GM12875 (cell line): ENCODE measurements at regions not wholly inside any gene's neighbourhood (a gene's known extent, or its start where the extent isn't known, plus 50 kb on each side); places are given as distances from the start of the nearest gene placed in this dataset.

Experiments
- H3K4me3 ChIP-seq: one replicate; pipeline ENCODE4 v1.5.1; 2011; ENCODE audit warnings: low read depth, low read length, control low read depth
- TF ChIP-seq, protein P1 (sequence below): IDR thresholded peaks from 2 replicates; pipeline ENCODE4 v1.5.1; 2011; ENCODE audit warnings: low read depth, mild to moderate bottlenecking, control low read depth, inconsistent platforms, low read length, moderate library complexity, borderline replicate concordance; ENCODE audit not compliant: insufficient read depth

DNA sequence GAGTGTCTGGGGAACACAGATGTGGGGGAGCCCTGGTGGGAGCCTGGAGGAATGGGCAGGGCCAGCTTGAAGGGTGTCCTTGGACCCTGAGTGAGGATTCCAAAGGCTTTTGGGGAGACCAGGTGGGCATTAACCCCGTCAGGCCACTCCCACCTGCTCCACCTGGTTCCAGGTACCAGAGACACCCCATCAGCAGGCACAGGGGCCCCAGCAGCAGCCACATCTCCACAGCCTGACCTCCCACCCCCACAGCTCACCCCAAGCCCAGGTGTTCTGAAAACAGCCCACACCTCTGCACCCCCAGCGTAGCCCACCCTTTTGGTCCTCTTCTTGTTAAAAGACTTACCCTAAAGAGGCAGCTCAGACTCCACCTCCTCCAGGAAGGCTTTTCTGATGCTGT, 102.1 kb upstream of the PRR20G start:
- no peak overlapping the region for H3K4me3 ChIP-seq
- TF ChIP-seq, protein P1, sequence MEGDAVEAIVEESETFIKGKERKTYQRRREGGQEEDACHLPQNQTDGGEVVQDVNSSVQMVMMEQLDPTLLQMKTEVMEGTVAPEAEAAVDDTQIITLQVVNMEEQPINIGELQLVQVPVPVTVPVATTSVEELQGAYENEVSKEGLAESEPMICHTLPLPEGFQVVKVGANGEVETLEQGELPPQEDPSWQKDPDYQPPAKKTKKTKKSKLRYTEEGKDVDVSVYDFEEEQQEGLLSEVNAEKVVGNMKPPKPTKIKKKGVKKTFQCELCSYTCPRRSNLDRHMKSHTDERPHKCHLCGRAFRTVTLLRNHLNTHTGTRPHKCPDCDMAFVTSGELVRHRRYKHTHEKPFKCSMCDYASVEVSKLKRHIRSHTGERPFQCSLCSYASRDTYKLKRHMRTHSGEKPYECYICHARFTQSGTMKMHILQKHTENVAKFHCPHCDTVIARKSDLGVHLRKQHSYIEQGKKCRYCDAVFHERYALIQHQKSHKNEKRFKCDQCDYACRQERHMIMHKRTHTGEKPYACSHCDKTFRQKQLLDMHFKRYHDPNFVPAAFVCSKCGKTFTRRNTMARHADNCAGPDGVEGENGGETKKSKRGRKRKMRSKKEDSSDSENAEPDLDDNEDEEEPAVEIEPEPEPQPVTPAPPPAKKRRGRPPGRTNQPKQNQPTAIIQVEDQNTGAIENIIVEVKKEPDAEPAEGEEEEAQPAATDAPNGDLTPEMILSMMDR, result no peak

DNA sequence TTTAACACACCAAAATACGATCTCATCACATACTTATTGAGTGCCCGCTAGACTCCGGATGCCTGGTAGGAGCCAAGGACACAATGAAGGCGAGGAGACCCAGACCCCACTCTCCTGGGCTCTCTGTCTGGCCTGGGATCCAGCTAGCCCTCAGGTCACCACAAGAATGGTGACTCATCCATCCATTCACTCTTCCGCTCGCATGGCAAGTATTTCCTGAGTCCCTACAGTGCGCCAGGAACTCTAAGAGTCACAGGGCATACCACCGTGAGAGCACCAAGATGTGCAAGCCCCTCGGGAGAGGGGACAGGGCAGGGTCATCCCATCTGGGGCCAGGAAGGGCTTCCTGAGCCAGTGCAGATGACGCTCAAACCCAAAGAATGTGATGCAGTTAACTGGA, 101.6 kb upstream of the PRR20G start:
- TF ChIP-seq, protein P1, result no peak
- H3K4me3 ChIP-seq, result no peak overlapping the region

DNA sequence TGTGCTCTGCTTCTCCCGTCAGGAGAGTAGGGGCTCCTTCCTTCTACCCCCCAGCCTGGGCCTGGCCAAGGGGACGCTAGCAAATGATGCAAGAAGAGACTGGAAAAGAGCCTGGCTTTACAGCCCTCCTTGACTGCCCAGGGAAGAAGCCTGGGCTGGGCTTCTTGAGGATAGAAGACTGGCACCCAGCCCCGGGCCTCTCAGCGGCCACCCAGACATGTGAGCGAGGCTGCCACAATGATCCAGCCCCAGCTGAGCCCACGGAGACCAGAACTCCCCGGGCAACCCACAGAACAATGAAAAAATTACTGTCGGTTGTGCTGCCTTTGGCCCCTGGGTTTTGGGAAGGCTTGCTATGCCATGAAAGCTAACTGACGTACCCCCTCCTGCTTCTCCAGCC, 100.6 kb upstream of the PRR20G start:
- H3K4me3 ChIP-seq, result no peak overlapping the region
- TF ChIP-seq, protein P1, result no peak

DNA sequence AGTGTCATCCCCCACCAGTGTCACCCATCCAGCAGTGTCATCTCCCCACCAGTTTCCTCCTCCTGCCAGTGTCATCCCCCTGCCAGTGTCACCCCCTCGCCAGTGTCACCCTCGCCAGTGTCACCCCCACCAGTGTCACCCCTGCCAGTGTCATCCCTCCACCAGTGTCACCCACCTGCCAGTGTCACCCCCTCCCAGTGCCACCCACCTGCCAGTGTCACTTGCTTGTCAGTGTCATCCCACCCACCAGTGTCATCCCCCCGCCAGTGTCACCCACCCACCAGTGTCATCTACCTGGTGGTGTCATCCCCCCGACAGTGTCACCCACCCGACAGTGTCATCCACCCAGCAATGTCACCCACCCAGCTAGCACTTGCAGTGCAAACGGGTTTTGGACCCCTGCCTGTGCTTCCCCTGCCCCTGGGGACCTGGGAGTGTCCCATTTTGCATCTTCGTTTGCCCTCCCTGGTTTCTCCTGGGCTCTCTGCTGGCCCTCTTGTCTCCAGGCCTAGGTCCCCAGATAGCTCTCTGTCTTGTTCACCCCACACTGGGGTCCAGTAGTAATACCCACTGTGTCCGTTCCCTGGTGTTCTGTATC, 99.8 kb upstream of the PRR20G start:
- no peak overlapping the region for H3K4me3 ChIP-seq
- TF ChIP-seq, protein P1, result no peak

DNA sequence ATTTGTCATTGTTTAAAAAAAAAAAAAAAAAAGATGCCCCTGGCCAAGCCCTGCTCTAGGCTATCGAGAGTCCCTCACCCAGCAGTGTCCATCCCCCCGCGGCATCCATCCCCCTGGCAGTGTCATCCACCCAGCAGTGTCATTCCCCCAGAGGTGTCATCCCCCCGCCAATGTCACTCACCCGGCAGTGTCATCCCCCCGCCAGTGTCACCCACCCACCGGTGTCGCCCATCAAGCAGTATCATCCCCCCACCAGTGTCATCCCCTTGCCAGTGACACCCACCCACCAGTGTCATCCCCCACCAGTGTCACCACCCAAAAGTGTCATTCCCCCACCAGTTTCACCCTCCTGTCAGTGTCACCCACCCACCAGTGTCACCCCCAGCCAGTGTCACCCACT, 99.3 kb upstream of the PRR20G start:
- H3K4me3 ChIP-seq, result no peak overlapping the region
- TF ChIP-seq, protein P1, result no peak

DNA sequence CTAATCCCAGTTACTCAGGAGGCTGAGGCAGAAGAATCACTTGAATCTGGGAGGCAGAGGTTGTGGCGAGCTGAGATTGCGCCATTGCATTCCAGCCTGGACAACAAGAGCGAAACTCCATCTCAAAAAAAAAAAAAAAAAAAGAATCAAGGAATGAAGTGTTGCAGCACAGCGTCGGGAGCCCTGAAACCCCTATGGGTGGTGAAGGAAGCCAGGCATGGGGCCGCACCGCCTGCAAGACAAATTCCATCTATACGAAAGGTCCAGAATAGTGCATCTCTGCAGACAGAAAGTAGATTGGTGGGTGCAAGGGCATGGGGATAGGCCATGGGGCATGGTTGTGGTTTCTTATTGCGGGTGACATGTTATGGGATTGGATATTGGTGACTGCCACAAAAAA, 98.6 kb upstream of the PRR20G start:
- TF ChIP-seq, protein P1, result no peak

DNA sequence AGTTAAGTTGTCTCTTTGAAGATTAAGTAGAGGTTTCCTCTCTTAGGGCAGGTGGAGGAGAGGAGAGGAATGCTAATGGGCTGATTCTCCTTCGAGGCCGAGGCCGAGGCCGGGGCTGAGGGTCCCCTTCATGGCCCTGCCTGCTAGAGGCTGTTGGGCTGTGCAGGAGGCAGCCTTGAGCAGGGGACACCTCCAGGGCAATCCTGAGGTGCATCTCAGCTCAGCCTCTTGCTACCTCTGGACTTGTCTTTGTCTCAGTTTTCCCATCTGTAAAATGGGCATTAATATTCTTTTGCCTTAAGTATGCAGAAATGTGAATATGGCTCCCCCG, 97.7 kb upstream of the PRR20G start:
- TF ChIP-seq, protein P1, result no peak
- no peak overlapping the region for H3K4me3 ChIP-seq

More for the DNA sequence above, 98.6 kb upstream of the PRR20G start:
- H3K4me3 ChIP-seq, result no peak overlapping the region
